ENCODE measurements at regions not wholly inside any gene's neighbourhood (a gene's known extent, or its start where the extent isn't known, plus 50 kb on each side); places are given as distances from the start of the nearest gene placed in this dataset.

- peaks cover 13 to 14% of the 10 kb centered on the region in 2 experiments for H3K4me1 Mint-ChIP-seq
- Histone ChIP-seq H4K5ac (ENCODE audit: insufficient read length, low read depth, low read length) (no peak overlapping the region), H3K4me1 (ENCODE audit: insufficient read depth, low read length) (no peaks in the 10 kb centered on the region), H3K23ac (ENCODE audit: insufficient read length, low read depth, low read length) (no peak overlapping the region), H4K8ac (replicated peaks; ENCODE audit: insufficient read length, low read depth, low read length) (no peak overlapping the region), H3T11ph (ENCODE audit: low read length) (no peak overlapping the region), H3K79me2 (ENCODE audit: insufficient read depth, low read length) (no peaks in the 10 kb centered on the region), H4K91ac (ENCODE audit: insufficient read length, low read depth, low read length) (no peak overlapping the region), H3K9me3 (ENCODE audit: control insufficient read depth, low read depth, low read length) (peaks cover 7% of the 10 kb centered on the region), H2BK12ac (ENCODE audit: insufficient read length, low read depth, low read length) (no peak overlapping the region), H3K18ac (ENCODE audit: insufficient read length, low read depth, low read length) (no peak overlapping the region), H3K27ac (ENCODE audit: insufficient read length, low read depth, low read length) (no peak overlapping the region), H3K9ac (ENCODE audit: extremely low read depth, insufficient read length, low read length) (no peak overlapping the region), H3K56ac (ENCODE audit: insufficient read length, low read depth, low read length) (no peak overlapping the region), H2BK5ac (ENCODE audit: insufficient read length, low read length) (no peak overlapping the region), H2BK20ac (ENCODE audit: low read depth, low read length, poor library complexity, severe bottlenecking) (no peak overlapping the region), H3K79me1 (ENCODE audit: insufficient read depth, low read depth, low read length, poor library complexity, severe bottlenecking) (no peaks in the 10 kb centered on the region), H4K20me1 (ENCODE audit: control insufficient read depth, insufficient read depth, insufficient read length) (no peaks in the 10 kb centered on the region), H3K14ac (ENCODE audit: insufficient read depth, low read length) (no peak overlapping the region), H3K27me3 (ENCODE audit: insufficient read depth, low read length) (no peaks in the 10 kb centered on the region), H2BK15ac (ENCODE audit: low read depth, low read length) (no peak overlapping the region), H2BK120ac (ENCODE audit: low read depth, low read length, poor library complexity, severe bottlenecking) (no peak overlapping the region), H2AFZ (ENCODE audit: low read length) (no peak overlapping the region), H3K4ac (ENCODE audit: low read depth, low read length) (no peak overlapping the region), H3K4me2 (ENCODE audit: insufficient read depth, insufficient read length, low read length) (no peak overlapping the region), H2AK5ac (ENCODE audit: insufficient read length, low read length) (no peak overlapping the region), H3K23me2 (ENCODE audit: insufficient read length, low read depth, low read length, poor library complexity, severe bottlenecking) (no peaks in the 10 kb centered on the region)
- WGBS (ENCODE audit: extremely low coverage, insufficient read length, low lambda C conversion rate) = no CpG with 5 or more reads among the region's 3 CpGs
- H3K27ac Mint-ChIP-seq = no peak overlapping the region
- peaks cover 12 to 14% of the 10 kb centered on the region in 2 experiments; a peak in 4 of 5 replicates for H3K9me3 Mint-ChIP-seq
- H3K27me3 Mint-ChIP-seq (ENCODE audit: low read depth) = no peaks in the 10 kb centered on the region; the same call in 1 of the 2 replicates
- peaks cover 2 to 12% (median 6%) of the 10 kb centered on the region in 3 experiments for H3K36me3 Mint-ChIP-seq (ENCODE audit: insufficient read depth in 1 of 3, low read depth in 3 of 3)
- TF ChIP-seq CTCF (conservative IDR thresholded peaks at IDR 0.05) = no peak
- no peak overlapping the region for H3K4me3 Mint-ChIP-seq
- no peak for DNase-seq
Measured at GRCh38 chr9:108688051-108688450, 167.7 kb downstream of the ACTL7B start.
